ENCODE measurements at regions not wholly inside any gene's neighbourhood (a gene's known extent, or its start where the extent isn't known, plus 50 kb on each side); places are given as distances from the start of the nearest gene placed in this dataset.

DNA sequence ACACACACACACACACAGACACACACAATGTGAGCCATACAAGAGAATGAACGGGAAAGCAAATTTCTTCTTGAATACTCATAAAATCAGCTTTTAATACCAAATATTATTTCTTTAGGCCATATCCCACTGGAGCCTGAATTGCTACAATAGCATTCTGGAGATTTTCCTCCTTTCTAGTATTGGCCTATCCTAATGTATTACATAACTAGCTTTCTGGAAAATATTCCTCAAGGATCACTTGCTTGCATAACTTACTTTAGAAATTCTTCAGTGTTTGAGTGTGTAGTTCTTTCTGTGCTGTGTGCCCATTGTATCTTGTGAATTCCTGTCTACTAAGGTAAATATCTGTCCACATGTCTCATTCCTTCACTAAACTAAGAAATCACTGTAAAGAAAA is 351.0 kb upstream of the MCTP2 start:
- DNase-seq (ENCODE audit: low read depth in 2 of 2): no peak

DNA sequence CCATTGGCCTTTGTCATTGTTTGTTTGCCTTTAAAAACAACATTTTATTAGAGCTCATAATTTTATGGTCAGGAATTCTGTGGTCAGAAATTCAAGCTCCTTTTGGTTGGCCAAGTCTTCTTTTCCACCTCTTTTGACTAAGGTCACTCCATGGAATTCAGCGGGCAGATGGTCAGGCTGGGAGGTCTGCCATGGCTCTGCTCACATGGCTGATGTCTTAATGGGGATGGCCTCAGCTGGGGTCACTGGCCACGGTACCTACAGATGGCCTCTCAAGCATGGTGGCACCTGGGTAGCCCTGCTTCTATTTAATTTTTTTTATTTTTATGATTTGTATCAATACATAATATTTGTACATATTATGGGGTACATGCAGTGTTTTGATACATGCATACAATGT is 360.8 kb upstream of the MCTP2 start:
- no peak for DNase-seq (ENCODE audit: low read depth in 2 of 2)

DNA sequence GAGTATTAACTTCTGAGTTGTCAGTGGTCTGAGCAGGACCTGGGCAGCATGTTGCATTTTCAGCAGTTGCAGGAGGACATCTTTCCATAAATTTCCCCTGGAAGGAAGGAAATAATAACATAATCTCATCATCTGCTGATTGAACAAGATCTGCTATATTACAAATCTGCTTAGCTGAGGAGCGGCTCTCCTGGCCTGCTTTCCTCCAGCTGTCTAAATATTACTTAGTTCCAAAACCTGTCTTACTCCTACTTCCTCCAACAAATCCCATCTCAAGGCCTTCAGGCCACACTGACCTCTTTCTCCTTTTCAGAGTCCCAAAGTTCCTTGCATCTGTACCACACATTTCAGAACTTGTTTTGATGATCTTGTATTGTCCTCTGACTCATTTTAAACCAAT is 364.4 kb upstream of the MCTP2 start:
- no peak for DNase-seq (ENCODE audit: low read depth in 2 of 2)

DNA sequence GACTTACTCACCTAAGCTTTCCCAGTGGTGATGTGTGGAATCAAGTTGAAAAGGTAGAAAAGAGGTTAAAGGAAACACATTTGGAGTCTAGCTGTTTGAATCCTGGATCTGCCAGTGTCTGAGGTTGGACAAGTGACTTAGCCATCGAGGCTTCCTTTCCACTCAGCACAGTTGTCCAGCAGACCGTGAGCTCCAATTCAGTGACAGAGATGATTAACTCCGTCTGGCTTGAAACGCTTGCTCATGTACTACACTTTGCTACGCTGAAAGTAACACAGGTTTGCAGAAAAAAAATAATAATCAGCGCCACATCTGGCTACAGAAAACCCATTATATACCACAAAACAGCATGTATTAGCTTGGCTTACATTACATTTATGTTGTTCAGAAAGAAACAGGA is 364.9 kb upstream of the MCTP2 start:
- DNase-seq (ENCODE audit: low read depth in 2 of 2): no peak

DNA sequence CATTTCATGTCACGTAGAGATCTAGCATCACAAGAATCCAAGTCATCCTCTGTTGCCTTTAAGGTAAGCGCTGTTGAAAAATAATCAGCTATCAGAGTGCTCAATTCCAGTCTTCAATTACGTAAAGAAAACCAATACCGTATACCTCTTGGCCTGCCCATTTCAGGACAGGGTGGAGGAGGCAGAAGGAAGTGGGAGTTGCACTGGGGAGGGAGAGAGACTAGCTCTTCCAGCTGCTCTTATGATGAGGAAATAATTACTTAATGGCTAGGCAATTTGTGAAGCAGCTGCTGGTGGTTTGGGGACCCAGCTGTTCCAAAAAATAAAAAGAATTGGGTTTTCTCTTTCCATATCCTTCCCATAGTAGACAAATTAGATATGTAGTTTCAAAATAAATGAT is 365.8 kb upstream of the MCTP2 start:
- DNase-seq (ENCODE audit: low read depth in 2 of 2): no peak

DNA sequence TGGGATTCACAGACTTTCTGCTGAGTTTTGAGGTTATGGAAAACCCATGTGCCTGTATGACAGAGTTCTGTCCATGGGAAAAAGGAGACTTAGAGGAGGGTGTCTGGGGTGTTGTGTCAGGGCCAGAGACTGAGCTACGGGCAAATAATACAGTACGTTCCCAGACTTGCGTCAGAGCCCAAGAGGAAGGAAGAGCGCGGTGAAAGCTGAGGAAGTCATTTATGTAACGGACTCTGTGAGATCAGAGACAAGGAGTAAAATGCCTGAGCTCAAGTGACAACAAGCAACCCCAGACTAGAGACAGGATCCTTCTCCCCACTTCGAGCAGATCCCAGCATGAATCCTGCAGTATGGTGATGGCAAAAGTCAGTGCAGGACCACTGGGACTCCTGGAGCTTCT is 368.6 kb upstream of the MCTP2 start:
- no peak for DNase-seq (ENCODE audit: low read depth in 2 of 2)

DNA sequence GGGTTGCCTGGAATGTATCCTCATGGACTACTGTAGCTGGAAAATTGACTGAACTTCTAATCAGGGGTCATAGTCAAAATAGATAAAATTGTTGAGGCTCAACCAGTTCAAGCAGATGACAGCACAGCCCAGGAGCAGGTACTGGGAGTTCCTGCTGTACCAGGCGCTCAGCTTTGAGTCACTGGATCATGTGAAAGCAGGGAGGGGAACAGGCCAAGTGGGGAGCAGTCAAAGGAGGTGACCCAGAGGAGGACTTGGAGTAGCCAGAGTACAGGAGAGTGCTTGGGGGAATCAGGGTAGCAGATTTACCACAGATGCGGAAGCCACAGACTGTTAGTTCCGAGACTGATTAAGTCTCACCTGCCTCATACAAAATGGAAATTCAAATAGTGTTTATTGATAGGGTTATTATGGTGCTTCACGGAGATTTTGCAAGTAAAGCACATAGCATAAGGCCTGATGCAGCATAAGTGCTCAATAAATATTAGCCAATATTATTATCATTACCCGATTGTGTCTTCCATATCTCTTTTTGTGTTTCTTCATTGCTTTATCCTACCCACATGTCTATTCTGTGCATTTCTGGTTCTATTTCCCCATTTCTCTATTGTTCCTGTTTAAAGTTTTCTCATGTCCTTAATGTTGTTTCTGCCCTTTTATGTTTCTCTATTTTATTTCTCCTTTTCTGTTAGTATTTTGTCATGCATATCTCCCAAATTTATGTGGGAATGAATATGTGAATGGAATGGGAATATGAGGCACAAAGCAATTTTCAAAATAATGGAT is 369.2 kb upstream of the MCTP2 start:
- DNase-seq (ENCODE audit: low read depth in 2 of 2): no peak

DNA sequence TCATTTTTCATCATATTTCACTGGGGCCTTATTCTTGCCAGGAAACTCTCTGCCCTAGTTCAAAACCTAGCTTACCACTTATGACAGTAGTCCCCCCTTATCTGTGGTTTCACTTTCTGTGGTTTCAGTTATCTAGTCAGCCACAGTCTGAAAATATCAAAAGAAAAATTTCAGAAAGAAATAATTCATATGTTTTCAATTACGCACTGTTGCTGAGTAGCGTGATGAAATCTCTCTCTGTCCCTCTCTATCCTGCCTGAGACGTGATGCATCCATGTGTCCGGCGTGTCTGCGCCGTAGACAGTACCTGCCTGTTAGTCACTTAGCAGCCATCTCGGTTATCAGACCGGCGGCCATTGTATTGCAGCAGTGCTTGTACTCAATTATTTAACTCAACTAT is 369.9 kb upstream of the MCTP2 start:
- no peak for DNase-seq (ENCODE audit: low read depth in 2 of 2)

DNA sequence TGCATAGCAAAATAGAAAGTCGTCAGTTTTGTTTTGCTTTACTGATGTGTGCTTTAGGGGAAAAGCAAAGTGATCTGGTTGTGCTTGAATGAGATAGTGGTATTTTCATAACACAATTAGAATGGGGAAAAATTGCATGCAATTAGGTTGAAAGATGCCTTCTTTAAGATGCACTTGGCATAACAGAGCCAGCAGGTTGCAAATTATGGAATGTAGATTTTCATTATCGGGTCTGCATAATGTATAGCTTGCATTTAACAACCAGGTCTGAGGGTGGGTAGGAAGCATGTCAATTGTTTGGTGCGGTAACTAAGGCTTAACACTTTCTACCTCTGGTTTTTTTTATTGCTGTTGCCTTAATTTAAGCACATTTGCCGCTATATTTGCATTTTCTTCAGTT is 370.7 kb upstream of the MCTP2 start:
- no peak for DNase-seq (ENCODE audit: low read depth in 2 of 2)

DNA sequence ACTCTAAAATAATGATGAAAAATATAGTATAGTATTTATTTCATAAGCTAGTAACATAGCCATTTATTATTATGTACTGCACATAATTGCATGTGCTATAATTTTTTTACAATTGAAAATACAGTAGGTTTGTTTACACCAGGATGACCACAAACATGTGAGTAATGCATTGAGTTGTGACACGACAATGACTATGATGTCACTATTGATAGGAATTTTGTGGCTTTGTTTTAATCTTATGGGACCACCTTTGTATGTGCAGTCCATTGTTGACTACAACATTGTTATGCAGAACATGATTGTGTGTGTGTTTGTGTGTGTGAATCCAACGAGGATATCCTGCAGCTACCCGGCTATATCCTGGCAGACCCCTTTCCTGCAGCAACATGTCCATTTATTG is 372.2 kb upstream of the MCTP2 start:
- no peak for DNase-seq (ENCODE audit: low read depth in 2 of 2)

DNA sequence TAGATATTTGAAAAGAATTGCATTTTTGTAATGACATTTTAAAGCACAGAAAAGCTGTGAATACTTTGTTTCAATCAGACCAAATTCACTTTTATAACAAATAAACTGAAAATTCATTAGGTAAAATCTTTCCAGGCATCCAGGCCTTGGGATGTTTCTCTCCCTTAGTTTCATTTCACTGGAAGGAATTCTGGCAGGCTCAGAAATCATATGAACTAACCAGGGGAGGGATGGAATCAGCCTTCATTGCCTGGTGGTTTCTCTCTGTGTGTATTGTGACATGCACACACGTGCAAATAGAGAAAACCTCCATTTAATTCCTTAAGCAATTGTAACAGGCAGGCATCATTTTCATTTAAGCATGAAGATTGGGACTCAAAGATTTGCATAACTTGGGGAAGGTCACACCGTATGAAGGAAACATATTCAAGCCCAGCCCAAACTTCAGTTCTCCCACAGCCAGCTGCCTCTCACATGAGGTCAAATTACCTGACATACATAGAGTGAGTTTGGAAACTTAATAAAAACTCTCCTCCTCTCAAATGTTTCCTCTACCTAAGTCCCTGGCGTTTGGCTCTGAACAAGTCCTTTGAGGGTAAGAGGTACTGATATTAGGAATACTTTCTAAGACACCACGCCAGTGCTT is 376.1 kb upstream of the MCTP2 start:
- DNase-seq (ENCODE audit: low read depth in 2 of 2): no peak

DNA sequence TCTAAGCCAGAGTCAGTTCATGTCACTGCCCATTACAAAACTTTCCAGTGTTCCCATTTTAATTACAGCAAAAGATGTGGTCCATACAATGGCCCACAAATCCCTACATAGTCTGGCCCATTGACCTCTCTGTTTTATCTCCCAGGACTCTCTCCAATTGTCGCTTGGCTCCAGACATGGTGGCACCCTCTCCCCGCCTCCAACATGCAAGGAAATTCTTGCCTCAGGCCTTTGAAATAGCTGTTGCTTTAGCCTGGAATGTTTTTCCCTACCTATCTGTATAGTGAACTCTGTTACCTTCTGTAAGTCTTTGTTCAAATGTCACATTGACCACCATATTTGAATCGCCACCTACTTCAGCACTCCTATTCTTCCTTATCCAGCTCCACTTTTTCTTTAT is 377.3 kb upstream of the MCTP2 start:
- DNase-seq (ENCODE audit: low read depth in 2 of 2): no peak

DNA sequence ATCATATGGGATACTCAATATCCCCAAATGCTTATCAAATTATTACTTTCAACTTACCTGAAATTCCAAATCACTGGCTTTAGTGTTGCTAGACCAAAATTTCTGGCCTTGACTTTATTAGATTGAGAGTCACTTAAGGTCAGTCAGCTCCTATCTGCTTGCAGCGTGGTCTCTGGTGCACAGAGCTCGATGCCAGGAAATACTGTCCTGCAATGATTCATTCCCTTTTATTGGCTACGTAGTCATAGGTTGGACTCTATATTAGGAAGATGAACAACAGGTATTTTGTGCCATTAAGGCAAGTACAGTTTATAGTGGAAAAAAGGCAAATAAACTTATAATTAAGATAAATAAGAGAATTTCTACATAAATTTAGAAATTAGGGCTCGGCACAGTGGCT is 378.6 kb upstream of the MCTP2 start:
- DNase-seq (ENCODE audit: low read depth in 2 of 2): no peak

DNA sequence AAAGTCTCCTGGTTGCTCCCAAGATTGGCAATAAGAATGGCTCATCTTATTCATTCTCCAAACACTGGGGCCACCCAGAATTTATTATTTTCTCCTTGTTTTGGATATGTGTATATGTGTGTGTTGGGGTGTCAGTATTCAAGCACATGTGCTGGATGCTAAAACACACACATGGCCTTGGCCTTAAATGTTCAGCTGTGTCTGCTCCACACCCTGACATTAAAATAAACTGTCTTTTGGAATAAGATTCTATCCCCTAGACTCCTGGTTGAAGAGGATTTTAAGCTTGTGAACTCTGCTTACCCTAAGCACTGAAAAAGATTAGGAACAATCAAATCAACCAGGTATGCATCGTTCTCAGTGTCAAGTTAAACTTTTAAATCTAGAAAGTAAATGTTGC is 382.9 kb upstream of the MCTP2 start:
- no peak for DNase-seq (ENCODE audit: low read depth in 2 of 2)

DNA sequence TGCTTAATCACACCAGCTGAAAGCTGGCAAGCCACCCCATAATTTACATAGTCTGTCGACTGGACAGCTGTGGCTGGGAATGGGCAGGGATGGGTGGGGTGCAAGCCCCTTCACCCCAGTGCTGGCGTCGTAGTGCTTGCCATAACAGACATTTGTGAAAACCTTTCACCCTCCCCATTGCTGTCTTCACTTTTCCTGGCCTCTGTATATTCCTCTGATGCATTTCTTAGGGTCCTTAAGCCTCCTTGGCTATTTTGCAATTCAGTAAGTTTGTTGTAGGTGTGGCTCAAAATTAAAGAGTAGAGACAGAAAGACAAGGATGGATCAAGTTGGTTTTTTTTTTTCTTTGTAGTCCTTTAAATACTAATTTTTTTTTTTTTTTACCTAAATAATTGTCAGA is 383.3 kb upstream of the MCTP2 start:
- no peak for DNase-seq (ENCODE audit: low read depth in 2 of 2)

DNA sequence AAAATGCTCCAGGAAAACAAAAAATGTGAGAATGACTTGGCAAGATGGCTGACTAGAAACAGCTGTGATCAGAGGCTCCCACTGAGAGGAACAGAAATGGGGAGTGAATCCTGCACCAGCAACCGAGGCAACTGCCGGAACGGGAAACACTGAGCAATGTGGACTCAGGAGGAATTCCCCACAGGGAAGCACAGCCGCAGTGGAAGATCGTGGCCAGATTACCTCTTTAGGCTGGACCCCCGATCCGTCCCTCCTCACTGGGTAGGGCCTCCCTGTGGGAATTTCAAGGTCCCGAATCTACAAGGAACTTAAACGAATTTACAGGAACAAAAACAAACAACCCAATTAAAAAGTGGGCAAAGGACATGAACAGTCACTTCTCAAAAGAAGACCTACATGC is 385.2 kb upstream of the MCTP2 start:
- no peak for DNase-seq (ENCODE audit: low read depth in 2 of 2)

DNA sequence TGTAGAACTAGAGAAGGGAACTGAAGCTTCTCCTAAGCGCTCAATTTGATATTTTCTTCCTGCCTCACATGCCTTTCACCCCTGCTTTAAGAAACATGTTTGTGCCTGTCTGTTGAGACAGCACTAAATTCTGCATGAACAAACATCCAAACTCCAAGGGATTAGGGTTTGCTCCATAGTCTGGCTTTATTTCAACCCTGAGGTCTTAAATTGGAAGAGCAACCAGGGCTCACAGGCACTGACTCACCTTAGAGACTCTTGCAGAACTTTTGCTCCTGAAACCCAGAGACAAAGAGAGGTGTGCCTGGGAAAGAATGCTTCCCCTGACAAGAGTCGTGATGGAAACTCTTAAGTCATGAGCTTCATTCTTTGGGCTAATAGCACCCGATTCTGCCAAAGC is 393.9 kb upstream of the MCTP2 start:
- DNase-seq (ENCODE audit: low read depth in 2 of 2): no peak

DNA sequence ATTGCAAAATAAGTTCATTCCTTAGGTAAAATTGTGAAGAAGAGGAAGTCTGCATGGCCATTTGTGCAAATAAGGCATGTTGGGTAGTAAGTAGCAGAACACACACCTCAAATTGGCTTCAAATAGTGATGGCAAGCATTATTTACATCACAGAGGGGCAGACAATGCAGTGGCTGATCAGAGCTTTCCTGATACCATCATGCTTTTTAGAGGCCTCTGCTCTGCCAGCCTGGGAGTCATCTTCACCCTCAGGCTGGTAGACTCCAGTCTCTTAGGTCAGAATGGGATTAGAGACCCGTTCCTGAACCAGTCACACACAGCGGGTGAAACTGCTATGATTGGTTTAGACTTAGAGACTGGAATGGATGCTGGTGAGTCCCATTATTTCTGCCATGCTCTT is 396.0 kb upstream of the MCTP2 start:
- DNase-seq (ENCODE audit: low read depth in 2 of 2): no peak

DNA sequence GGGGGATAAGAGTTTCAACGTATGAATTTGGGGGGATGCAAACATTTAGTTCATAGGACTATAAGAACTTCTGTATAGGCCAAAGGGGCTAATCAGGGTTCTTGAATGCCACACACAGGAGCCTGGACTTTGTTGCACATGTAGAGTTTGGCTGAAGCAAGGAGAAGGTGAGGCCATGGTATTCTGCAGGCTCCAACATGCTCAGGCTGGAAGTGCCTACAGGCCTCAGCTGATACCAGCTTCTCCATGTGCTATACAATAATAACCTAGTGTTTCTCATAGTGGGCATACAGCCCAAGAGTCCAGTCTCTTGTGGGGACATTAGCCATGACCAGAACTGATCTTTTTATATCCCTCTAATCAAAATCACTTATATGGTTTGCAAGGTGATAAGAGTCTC is 399.7 kb upstream of the MCTP2 start:
- DNase-seq (ENCODE audit: low read depth in 2 of 2): no peak

DNA sequence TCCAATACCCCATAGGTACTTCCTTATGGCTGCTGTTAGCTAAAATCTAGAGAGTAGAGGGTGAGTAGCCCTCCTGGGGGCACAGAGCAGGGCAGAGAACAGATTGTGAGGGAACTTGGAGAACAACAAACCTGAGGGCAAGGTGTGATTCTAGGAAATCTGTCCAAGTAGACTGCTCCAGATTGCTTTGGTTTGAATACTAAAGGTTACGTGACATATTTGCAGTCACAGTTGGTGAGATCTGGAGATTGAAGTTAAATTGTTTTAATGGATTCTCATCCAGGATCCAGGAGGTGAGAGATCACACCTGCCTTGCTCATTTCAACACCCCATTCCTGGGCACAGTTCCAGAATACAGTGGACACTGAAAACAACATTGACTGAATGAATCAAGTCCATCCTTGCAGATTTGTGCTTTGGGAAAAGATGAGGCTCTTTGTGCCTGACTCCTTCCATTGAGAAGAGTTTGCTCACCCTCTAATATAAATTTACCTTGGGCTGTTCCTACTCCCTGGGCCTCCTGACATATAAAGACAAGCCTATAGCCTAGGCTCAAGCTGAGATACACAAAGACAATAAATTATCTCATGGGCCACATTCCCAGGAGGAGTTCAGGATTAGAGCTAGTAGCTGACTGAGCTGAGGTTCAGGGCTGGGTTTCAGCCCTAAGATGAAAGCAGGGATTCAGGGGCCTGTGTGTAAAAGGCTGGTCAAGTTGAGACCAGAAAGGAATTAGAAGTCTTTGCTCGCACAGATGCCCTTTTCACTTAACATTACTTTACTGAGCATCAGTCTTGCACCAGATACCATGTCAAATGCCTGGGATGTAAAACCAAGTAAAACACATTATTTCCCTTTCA is 400.9 kb upstream of the MCTP2 start:
- DNase-seq (ENCODE audit: low read depth in 2 of 2): no peak

DNA sequence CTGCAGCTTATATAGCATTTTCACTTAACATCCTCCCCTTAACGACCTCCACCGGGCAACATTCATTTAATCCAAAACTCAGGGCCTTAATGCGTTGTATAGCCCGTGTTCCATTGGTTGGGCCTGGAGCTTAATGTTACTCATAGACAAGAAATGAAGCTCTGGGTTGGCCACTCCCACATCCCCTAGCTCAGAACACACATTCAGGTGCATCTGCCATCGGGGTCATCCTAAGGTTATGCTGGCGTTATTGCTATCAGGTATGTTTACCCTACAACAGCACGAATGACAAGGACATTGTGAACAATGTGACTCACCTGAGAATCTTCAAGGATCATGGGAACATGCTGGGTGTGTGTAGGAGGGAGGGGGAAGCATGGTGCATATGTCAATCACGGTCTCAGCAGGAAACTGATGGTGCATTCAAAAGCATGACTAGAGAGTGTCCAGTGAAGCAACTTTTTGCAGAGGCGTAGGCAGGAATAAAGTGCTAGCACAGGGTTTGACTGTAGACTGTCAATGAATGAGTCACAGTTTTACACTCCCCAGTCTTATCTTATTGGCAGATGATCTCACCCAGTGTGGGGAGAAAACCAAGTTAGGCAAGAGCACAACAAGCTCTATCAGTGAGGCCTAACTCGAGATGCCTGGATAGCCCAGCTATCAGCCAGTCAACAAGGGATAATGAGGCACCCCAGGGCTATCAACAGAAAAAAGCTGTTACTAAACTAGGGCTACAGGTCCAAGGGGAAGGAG is 402.1 kb upstream of the MCTP2 start:
- no peak for DNase-seq (ENCODE audit: low read depth in 2 of 2)

DNA sequence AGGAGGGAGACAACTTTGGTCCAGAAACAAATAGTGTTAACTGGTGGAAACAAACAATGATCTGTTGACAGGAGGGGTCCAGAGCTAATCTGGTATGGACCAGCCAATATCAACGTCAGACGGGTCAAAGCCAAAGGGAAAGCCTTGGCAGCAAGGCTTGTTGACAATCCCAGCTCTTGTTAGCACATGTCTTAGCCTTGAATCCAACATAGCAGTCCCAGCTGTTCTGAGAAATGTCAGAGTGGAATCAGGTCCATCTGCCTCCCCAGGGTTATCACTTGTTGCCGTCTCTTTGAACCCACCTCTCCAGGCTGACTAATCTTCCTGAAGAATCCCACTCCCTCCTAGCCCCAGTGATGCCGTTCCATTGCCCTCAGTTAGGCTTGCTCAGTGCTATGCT is 404.6 kb upstream of the MCTP2 start:
- DNase-seq (ENCODE audit: low read depth in 2 of 2): no peak

Data from stimulated activated CD4-positive, alpha-beta T cell treated with anti-CD3 and anti-CD28 coated beads, Interleukin-15, amount 100 ng/mL, for 48 hours (primary cell).